OCI-LY1 (cell line): ENCODE measurements at regions not wholly inside any gene's neighbourhood (a gene's known extent, or its start where the extent isn't known, plus 50 kb on each side); places are given as distances from the start of the nearest gene placed in this dataset.

Experiments
- H2AFZ ChIP-seq: fragments of 200-600 bp; sonication (generic), shearing (Covaris generic); 2 replicates; pipeline ENCODE4 v1.6.0; 2014; ENCODE audit warnings: antibody characterized with exemption, mild to moderate bottlenecking, low read length
- H3F3A ChIP-seq: fragments of 200-600 bp; sonication (generic), shearing (Covaris generic); 2 replicates; pipeline ENCODE4 v1.6.0; 2014; ENCODE audit warnings: mild to moderate bottlenecking, antibody characterized with exemption, low read length, moderate library complexity; ENCODE audit not compliant: insufficient read depth
- H3K27ac ChIP-seq: fragments of 200-600 bp; sonication (generic); 2 replicates; pipeline ENCODE4 v1.5.1; 2014; ENCODE audit warnings: low read length, mixed run types, mild to moderate bottlenecking, low read depth; ENCODE audit not compliant: poor library complexity, severe bottlenecking
- H3K27me3 ChIP-seq: fragments of 200-600 bp; sonication (generic); 2 replicates; pipeline ENCODE4 v1.6.0; 2014; ENCODE audit warnings: antibody characterized with exemption, mild to moderate bottlenecking, low read length, moderate library complexity; ENCODE audit not compliant: insufficient read depth
- H3K36me3 ChIP-seq: fragments of 200-600 bp; sonication (generic); 2 replicates; pipeline ENCODE4 v1.6.1; 2014; ENCODE audit warnings: mild to moderate bottlenecking, antibody characterized with exemption, low read length, moderate library complexity, mixed read lengths; ENCODE audit not compliant: insufficient read depth
- H3K4me1 ChIP-seq: fragments of 200-600 bp; sonication (generic); 2 replicates; pipeline ENCODE4 v1.5.1; 2014; ENCODE audit warnings: mild to moderate bottlenecking, low read length, moderate library complexity; ENCODE audit not compliant: insufficient read depth, severe bottlenecking
- H3K4me2 ChIP-seq: fragments of 200-600 bp; sonication (generic), shearing (Covaris generic); 2 replicates; pipeline ENCODE4 v1.6.1; 2014; ENCODE audit warnings: low read length
- H3K4me3 ChIP-seq: fragments of 200-600 bp; sonication (generic); 2 replicates; pipeline ENCODE4 v1.5.1; 2014; ENCODE audit warnings: low read length, low read depth, mild to moderate bottlenecking, mixed read lengths; ENCODE audit not compliant: poor library complexity, severe bottlenecking
- H3K79me2 ChIP-seq: fragments of 200-600 bp; shearing (Covaris generic); 2 replicates; pipeline ENCODE4 v1.6.1; 2016; ENCODE audit warnings: mixed run types, low read length, mixed read lengths; ENCODE audit not compliant: insufficient read depth
- H3K9ac ChIP-seq: fragments of 200-600 bp; sonication (generic), shearing (Covaris generic); 2 replicates; pipeline ENCODE4 v1.6.1; 2014; ENCODE audit warnings: mild to moderate bottlenecking, low read length, mixed read lengths
- H3K9me2 ChIP-seq: fragments of 200-600 bp; sonication (generic), shearing (Covaris generic); 2 replicates; pipeline ENCODE4 v1.6.1; 2014; ENCODE audit warnings: low read depth, mild to moderate bottlenecking, low read length, mixed read lengths
- H3K9me3 ChIP-seq: fragments of 200-600 bp; shearing (Covaris generic); 2 replicates; pipeline ENCODE4 v1.6.1; 2014; ENCODE audit warnings: low read length, mixed read lengths
- H4K20me1 ChIP-seq: fragments of 200-600 bp; sonication (generic), shearing (Covaris generic); 2 replicates; pipeline ENCODE4 v1.6.0; 2016; ENCODE audit warnings: mild to moderate bottlenecking, low read length; ENCODE audit not compliant: insufficient read depth
- EZH2 ChIP-seq: fragments of 200-600 bp; sonication (generic), shearing (Covaris generic); IDR thresholded peaks from 2 replicates; pipeline ENCODE4 v1.8.0; 2017; ENCODE audit warnings: borderline replicate concordance, mixed run types, mild to moderate bottlenecking, antibody characterized with exemption, low read length, moderate library complexity, mixed read lengths
- TF ChIP-seq, protein P1 (sequence below): fragments of 200-600 bp; sonication (generic), shearing (Covaris generic); IDR thresholded peaks from 2 replicates; pipeline ENCODE4 v1.5.1; 2017; ENCODE audit warnings: mild to moderate bottlenecking, antibody characterized with exemption, low read length, moderate library complexity, mixed read lengths

GRCh38 chr2:193670478-193670877 lies 1475.7 kb upstream of the TMEFF2 start:
- H3K79me2 ChIP-seq, result no peaks in the 10 kb centered on the region
- H3K9me3 ChIP-seq, result no peaks in the 10 kb centered on the region
- no peaks in the 10 kb centered on the region for H3K27me3 ChIP-seq
- H3K36me3 ChIP-seq, result no peaks in the 10 kb centered on the region
- H3K9me2 ChIP-seq, result no peaks in the 10 kb centered on the region
- H3K27ac ChIP-seq, result no peak overlapping the region
- no peaks in the 10 kb centered on the region for H4K20me1 ChIP-seq
- H3F3A ChIP-seq, result no peaks in the 10 kb centered on the region
- H3K4me2 ChIP-seq, result no peak overlapping the region
- no peak overlapping the region for H3K4me3 ChIP-seq
- no peak overlapping the region for H2AFZ ChIP-seq
- no peak for TF ChIP-seq EZH2
- TF ChIP-seq, protein P1, sequence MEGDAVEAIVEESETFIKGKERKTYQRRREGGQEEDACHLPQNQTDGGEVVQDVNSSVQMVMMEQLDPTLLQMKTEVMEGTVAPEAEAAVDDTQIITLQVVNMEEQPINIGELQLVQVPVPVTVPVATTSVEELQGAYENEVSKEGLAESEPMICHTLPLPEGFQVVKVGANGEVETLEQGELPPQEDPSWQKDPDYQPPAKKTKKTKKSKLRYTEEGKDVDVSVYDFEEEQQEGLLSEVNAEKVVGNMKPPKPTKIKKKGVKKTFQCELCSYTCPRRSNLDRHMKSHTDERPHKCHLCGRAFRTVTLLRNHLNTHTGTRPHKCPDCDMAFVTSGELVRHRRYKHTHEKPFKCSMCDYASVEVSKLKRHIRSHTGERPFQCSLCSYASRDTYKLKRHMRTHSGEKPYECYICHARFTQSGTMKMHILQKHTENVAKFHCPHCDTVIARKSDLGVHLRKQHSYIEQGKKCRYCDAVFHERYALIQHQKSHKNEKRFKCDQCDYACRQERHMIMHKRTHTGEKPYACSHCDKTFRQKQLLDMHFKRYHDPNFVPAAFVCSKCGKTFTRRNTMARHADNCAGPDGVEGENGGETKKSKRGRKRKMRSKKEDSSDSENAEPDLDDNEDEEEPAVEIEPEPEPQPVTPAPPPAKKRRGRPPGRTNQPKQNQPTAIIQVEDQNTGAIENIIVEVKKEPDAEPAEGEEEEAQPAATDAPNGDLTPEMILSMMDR, result no peak
- H3K9ac ChIP-seq, result no peak overlapping the region
- no peaks in the 10 kb centered on the region for H3K4me1 ChIP-seq

- Histone ChIP-seq H3K27me3 (no peaks in the 10 kb centered on the region), H3F3A (no peaks in the 10 kb centered on the region), H3K9me3 (no peaks in the 10 kb centered on the region), H4K20me1 (no peaks in the 10 kb centered on the region), H3K9me2 (no peaks in the 10 kb centered on the region), H3K36me3 (no peaks in the 10 kb centered on the region), H3K4me2 (no peak overlapping the region), H3K79me2 (no peaks in the 10 kb centered on the region), H3K9ac (no peak overlapping the region), H3K4me3 (no peak overlapping the region), H2AFZ (no peak overlapping the region), H3K4me1 (no peaks in the 10 kb centered on the region), H3K27ac (no peak overlapping the region)
- no peak for TF ChIP-seq EZH2
- TF ChIP-seq, protein P1, result no peak
These were observed 1474.0 kb upstream of the TMEFF2 start for GRCh38 chr2:193668557-193669323.

- H3K4me2 ChIP-seq, result no peak overlapping the region
- no peak overlapping the region for H3K27ac ChIP-seq
- H4K20me1 ChIP-seq, result no peaks in the 10 kb centered on the region
- no peaks in the 10 kb centered on the region for H3K9me3 ChIP-seq
- no peaks in the 10 kb centered on the region for H3K79me2 ChIP-seq
- no peaks in the 10 kb centered on the region for H3K9me2 ChIP-seq
- H3F3A ChIP-seq, result no peaks in the 10 kb centered on the region
- H3K9ac ChIP-seq, result no peak overlapping the region
- TF ChIP-seq, protein P1, result no peak
- TF ChIP-seq EZH2, result no peak
- no peaks in the 10 kb centered on the region for H3K27me3 ChIP-seq
- H3K36me3 ChIP-seq, result no peaks in the 10 kb centered on the region
- H3K4me3 ChIP-seq, result no peak overlapping the region
- H2AFZ ChIP-seq, result no peak overlapping the region
- H3K4me1 ChIP-seq, result no peaks in the 10 kb centered on the region
These were observed 1433.2 kb upstream of the TMEFF2 start for GRCh38 chr2:193627927-193628272.
